Omental fat pad (tissue), 3 donors: ENCODE measurements at regions not wholly inside any gene's neighbourhood (a gene's known extent, or its start where the extent isn't known, plus 50 kb on each side); places are given as distances from the start of the nearest gene placed in this dataset.
A peak's percentile ranks its signal among the peaks of the same experiment; 100 is the strongest.

Experiments
- ATAC-seq: fragments of 150-250 bp; one replicate; pipeline ENCODE4 v1.9.1; 2016; ENCODE audit warnings: mild to moderate bottlenecking, moderate library complexity; ENCODE audit not compliant: low FRiP score
- DNase-seq: peaks from one replicate; pipeline ENCODE4 v3.0.0-alpha.2; 2019; ENCODE audit warnings: low spot score
- TF ChIP-seq, protein P1 (sequence below), 3 donors: fragments of 450-650 bp; IDR thresholded peaks; one replicate each; pipeline ENCODE4 v1.5.1; 2016 to 2017; ENCODE audit warnings: antibody characterized with exemption in 3 of 3, mild to moderate bottlenecking in 3 of 3, moderate library complexity in 2 of 3

- TF ChIP-seq, protein P1, sequence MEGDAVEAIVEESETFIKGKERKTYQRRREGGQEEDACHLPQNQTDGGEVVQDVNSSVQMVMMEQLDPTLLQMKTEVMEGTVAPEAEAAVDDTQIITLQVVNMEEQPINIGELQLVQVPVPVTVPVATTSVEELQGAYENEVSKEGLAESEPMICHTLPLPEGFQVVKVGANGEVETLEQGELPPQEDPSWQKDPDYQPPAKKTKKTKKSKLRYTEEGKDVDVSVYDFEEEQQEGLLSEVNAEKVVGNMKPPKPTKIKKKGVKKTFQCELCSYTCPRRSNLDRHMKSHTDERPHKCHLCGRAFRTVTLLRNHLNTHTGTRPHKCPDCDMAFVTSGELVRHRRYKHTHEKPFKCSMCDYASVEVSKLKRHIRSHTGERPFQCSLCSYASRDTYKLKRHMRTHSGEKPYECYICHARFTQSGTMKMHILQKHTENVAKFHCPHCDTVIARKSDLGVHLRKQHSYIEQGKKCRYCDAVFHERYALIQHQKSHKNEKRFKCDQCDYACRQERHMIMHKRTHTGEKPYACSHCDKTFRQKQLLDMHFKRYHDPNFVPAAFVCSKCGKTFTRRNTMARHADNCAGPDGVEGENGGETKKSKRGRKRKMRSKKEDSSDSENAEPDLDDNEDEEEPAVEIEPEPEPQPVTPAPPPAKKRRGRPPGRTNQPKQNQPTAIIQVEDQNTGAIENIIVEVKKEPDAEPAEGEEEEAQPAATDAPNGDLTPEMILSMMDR (IDR thresholded peaks at IDR 0.05), result no peak
- DNase-seq (no peak), ATAC-seq (no peak)
Observed at GRCh38 chr6:137697267-137697938, 169.7 kb upstream of the TNFAIP3 start.

GRCh38 chr6:137698636-137699030 is 168.4 kb upstream of the TNFAIP3 start:
- TF ChIP-seq, protein P1 (IDR thresholded peaks at IDR 0.05), result no peak
- ATAC-seq (no peak), DNase-seq (no peak)

GRCh38 chr6:137699031-137699683 is 167.9 kb upstream of the TNFAIP3 start:
- DNase-seq, result no peak
- TF ChIP-seq, protein P1 (IDR thresholded peaks at IDR 0.05), result no peak
- no peak for ATAC-seq

DNA sequence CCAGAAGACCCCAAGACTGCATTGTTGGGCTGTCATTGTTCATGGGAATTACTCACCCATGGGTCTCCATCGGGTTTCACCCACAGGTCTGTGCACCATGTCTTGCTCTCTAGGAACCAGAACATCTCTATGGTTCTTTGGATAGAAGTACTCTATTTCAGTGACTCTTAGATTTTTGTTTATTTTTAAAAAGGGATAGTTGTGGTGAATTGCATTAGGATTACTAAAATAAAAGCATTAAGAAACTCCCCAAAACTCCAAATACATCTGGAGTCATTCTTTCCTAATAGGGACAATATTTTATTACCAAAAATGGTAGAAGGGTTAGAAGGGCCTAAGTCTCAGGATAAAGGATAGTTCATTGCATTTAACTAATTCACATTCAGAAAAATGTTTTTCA is 166.9 kb upstream of the TNFAIP3 start:
- no peak for ATAC-seq
- DNase-seq, result no peak
- TF ChIP-seq, protein P1 (IDR thresholded peaks at IDR 0.05), result no peak

GRCh38 chr6:137700751-137701477 is 166.1 kb upstream of the TNFAIP3 start:
- peak; percentile 56 for ATAC-seq
- TF ChIP-seq, protein P1 (IDR thresholded peaks at IDR 0.05), result no peak
- no peak for DNase-seq

DNA sequence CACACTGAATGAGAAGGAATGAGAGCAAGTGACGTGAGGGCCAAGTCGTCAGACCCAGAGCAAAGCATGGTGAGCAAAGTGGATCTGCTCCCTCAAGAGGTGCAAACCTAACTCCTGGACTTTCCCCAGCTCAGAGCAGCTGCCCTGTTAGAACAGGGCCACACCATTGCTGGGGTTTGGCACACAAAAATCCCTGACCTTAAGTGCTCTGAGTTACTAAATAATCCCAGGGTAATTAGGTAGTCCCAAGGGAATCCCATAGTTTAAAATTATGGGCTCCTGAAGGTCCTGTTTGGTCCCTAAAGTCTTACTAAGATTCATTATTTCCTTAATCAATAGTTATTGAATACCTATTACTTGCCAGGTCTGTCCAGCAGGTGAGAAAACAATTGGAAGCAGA is 165.1 kb upstream of the TNFAIP3 start:
- TF ChIP-seq, protein P1 (IDR thresholded peaks at IDR 0.05), result no peak
- ATAC-seq (no peak), DNase-seq (no peak)
